Endothelial cell of umbilical vein (primary cell): ENCODE measurements at regions not wholly inside any gene's neighbourhood (a gene's known extent, or its start where the extent isn't known, plus 50 kb on each side); places are given as distances from the start of the nearest gene placed in this dataset.
A peak's percentile ranks its signal among the peaks of the same experiment; 100 is the strongest.

Source experiments
- BruUV-seq: library from RNA; stranded (reverse); fragments of 400-500 nt; replicated peaks from 2 replicates; lab custom pipeline; 2021; lab: Mats Ljungman, UMichigan
- CTCF ChIA-PET: fragments of 300-600, 350-600 bp; sonication (Branson Sonifier 250); formaldehyde crosslinking; loops from one replicate; lab custom pipeline; 2021; ENCODE audit warnings: antibody characterized with exemption, inconsistent platforms; lab: Charles Lee
- POLR2A ChIA-PET: fragments of 300-600, 350-600 bp; sonication (Branson Sonifier 250); formaldehyde crosslinking; loops from one replicate; lab custom pipeline; 2021; ENCODE audit warnings: antibody characterized with exemption, inconsistent platforms; lab: Charles Lee
- DNase-seq: peaks from one replicate; pipeline ENCODE4 v3.0.0-alpha.2; 2011; ENCODE audit warnings: low read depth, low spot score
- FAIRE-seq: peaks from 2 replicates; lab custom pipeline; 2011; peaks lifted over from hg19 to GRCh38; lab: Jason Lieb, UNC
- H2AFZ ChIP-seq: 2 replicates; pipeline ENCODE4 v1.6.0; 2012; ENCODE audit warnings: low read depth, low read length, control low read depth, inconsistent platforms
- H3K27ac ChIP-seq: 2 replicates; pipeline ENCODE4 v1.5.1; 2011; ENCODE audit warnings: low read depth, mild to moderate bottlenecking, control low read depth, low read length, moderate library complexity; ENCODE audit not compliant: insufficient read depth
- H3K27me3 ChIP-seq, 2 experiments: 2 replicates each; pipeline versions ENCODE4 v1.6.0 to v1.6.1; 2011; ENCODE audit warnings: low read length in 2 of 2, mixed read lengths in 1 of 2; ENCODE audit not compliant: control insufficient read depth in 2 of 2, insufficient read depth in 2 of 2
- H3K36me3 ChIP-seq, 2 experiments: 2 replicates in 1 of 2; 3 replicates in 1 of 2; pipeline ENCODE4 v1.5.1; 2011; ENCODE audit warnings: low read length in 2 of 2, mild to moderate bottlenecking in 1 of 2, moderate library complexity in 1 of 2; ENCODE audit not compliant: control insufficient read depth in 2 of 2, insufficient read depth in 2 of 2; ENCODE audit errors: extremely low read depth in 1 of 2
- H3K4me1 ChIP-seq: 3 replicates; pipeline ENCODE4 v1.5.1; 2011; ENCODE audit warnings: mild to moderate bottlenecking, low read length; ENCODE audit not compliant: control insufficient read depth, insufficient read depth; ENCODE audit errors: extremely low read depth
- H3K4me2 ChIP-seq: 2 replicates; pipeline ENCODE4 v1.6.1; 2011; ENCODE audit warnings: low read length, control low read depth, mixed read lengths; ENCODE audit not compliant: insufficient read depth
- H3K4me3 ChIP-seq, 3 experiments: fragments of 200-600 bp in 1 of 3; sonication (generic), shearing (Covaris generic) in 1 of 3; replicated peaks in 1 of 3; 2 replicates each; pipeline ENCODE4 v1.5.1; 2011 to 2016; ENCODE audit warnings: control low read depth in 3 of 3, low read length in 3 of 3, mild to moderate bottlenecking in 2 of 3, inconsistent platforms in 1 of 3, low read depth in 1 of 3, moderate library complexity in 1 of 3; ENCODE audit not compliant: insufficient read depth in 1 of 3
- H3K79me2 ChIP-seq: 2 replicates; pipeline ENCODE4 v1.6.0; 2012; ENCODE audit warnings: low read length, inconsistent platforms; ENCODE audit not compliant: control insufficient read depth, insufficient read depth
- H3K9ac ChIP-seq: replicated peaks from 2 replicates; pipeline ENCODE3; 2011; ENCODE audit warnings: low read length, control low read depth; ENCODE audit not compliant: insufficient read depth; ENCODE audit errors: extremely low read depth
- H3K9me1 ChIP-seq: replicated peaks from 3 replicates; pipeline ENCODE4 v1.6.0; 2011; ENCODE audit warnings: mild to moderate bottlenecking, low read length; ENCODE audit not compliant: control insufficient read depth, insufficient read depth; ENCODE audit errors: extremely low read depth
- H3K9me3 ChIP-seq: replicated peaks from 2 replicates; pipeline ENCODE4 v1.5.1; 2012; ENCODE audit warnings: low read length, inconsistent platforms; ENCODE audit not compliant: control insufficient read depth, insufficient read depth
- H4K20me1 ChIP-seq: replicated peaks from 2 replicates; pipeline ENCODE3; 2011; ENCODE audit warnings: mild to moderate bottlenecking, low read length; ENCODE audit not compliant: control insufficient read depth, insufficient read depth; ENCODE audit errors: extremely low read depth
- EZH2 ChIP-seq: IDR thresholded peaks from 2 replicates; pipeline ENCODE4 v1.6.1; 2012; ENCODE audit warnings: borderline replicate concordance, low read depth, mild to moderate bottlenecking, moderate library complexity, low read length, inconsistent platforms; ENCODE audit not compliant: severe bottlenecking
- FOS ChIP-seq: IDR thresholded peaks from 2 replicates; pipeline ENCODE4 v1.6.1; 2011; ENCODE audit warnings: mild to moderate bottlenecking, low read length, moderate library complexity, borderline replicate concordance; ENCODE audit not compliant: insufficient read depth
- GATA2 ChIP-seq: IDR thresholded peaks from 2 replicates; pipeline ENCODE4 v1.7.0; 2011; ENCODE audit warnings: low read depth, mild to moderate bottlenecking, moderate library complexity, mixed read lengths, low read length; ENCODE audit not compliant: insufficient read length, insufficient read depth
- JUN ChIP-seq: IDR thresholded peaks from 2 replicates; pipeline ENCODE4 v1.6.1; 2011; ENCODE audit warnings: borderline replicate concordance, low read depth; ENCODE audit not compliant: insufficient read length, insufficient read depth
- MAX ChIP-seq: IDR thresholded peaks from 2 replicates; pipeline ENCODE4 v1.6.1; 2011; ENCODE audit not compliant: insufficient read depth, insufficient read length
- MYC ChIP-seq: IDR thresholded peaks from one replicate; pipeline ENCODE4 v1.6.1; 2011; ENCODE audit warnings: mild to moderate bottlenecking, low read depth, low read length
- POLR2A ChIP-seq: IDR thresholded peaks from 2 replicates; pipeline ENCODE4 v1.6.1; 2012; ENCODE audit warnings: low read depth, mild to moderate bottlenecking, control low read depth, low read length
- POLR2AphosphoS5 ChIP-seq: IDR thresholded peaks from 2 replicates; pipeline ENCODE4 v1.6.1; 2012; ENCODE audit warnings: low read depth, mild to moderate bottlenecking, control low read depth, low read length, moderate library complexity; ENCODE audit not compliant: insufficient read depth
- dilution Hi-C: fragments of 300-500 bp; cut with MboI; formaldehyde crosslinking; loops from one replicate; pipeline ENCODE4 v1.15.0; 2019; ENCODE audit warnings: low sequenced_read_pairs; ENCODE audit not compliant: extremely low pct_ligation_motif_present
- intact Hi-C: fragments of 100-400 bp; cut with micrococcal nuclease; formaldehyde crosslinking; loops from one replicate; pipeline ENCODE4 v1.10.0; 2022

GRCh38 chr9:72467766-72468738, 53.4 kb upstream of the TMC1 start:
- intact Hi-C loops (no loop called here), dilution Hi-C loops (no loop called here)
- H3K27me3 ChIP-seq, result no peaks in the 10 kb centered on the region
- FAIRE-seq (no peak), DNase-seq (no peak)
- no peaks in the 10 kb centered on the region for H3K9me1 ChIP-seq
- ChIA-PET POLR2A (no interaction called here), CTCF (no interaction called here)
- no peaks in the 10 kb centered on the region for H3K36me3 ChIP-seq
- H3K4me3 ChIP-seq, result no peak overlapping the region
- H3K9ac ChIP-seq, result no peak overlapping the region
- no peak overlapping the region for H3K4me2 ChIP-seq
- no peaks in the 10 kb centered on the region for H4K20me1 ChIP-seq
- no peaks in the 10 kb centered on the region for H3K9me3 ChIP-seq
- peaks cover 23% of the 10 kb centered on the region for H3K4me1 ChIP-seq
- TF ChIP-seq POLR2AphosphoS5 (no peak), POLR2A (no peak), MAX (no peak), JUN (no peak), EZH2 (no peak)
- H3K79me2 ChIP-seq, result no peaks in the 10 kb centered on the region
- no peak overlapping the region for H3K27ac ChIP-seq
- BruUV-seq, result no TSS peak
- no peak overlapping the region for H2AFZ ChIP-seq

- FAIRE-seq, result peak; percentile 46
- CTCF ChIA-PET, result interaction anchor here (1.0 to 3.0 kb wide), 9 partner anchors 10 to 184 kb away, joined by 3 to 20 read pairs (median 5); no protein-coding TSS in a partner anchor
- H3K9me1 ChIP-seq, result no peaks in the 10 kb centered on the region
- DNase-seq, result peak; percentile 72
- TF ChIP-seq MAX (no peak), JUN (no peak), EZH2 (no peak), POLR2AphosphoS5 (no peak), FOS (peak; percentile 41), GATA2 (no peak), POLR2A (no peak), MYC (no peak)
- no peaks in the 10 kb centered on the region for H3K9me3 ChIP-seq
- no TSS peak for BruUV-seq
- no peaks in the 10 kb centered on the region for H4K20me1 ChIP-seq
- peaks cover 35% of the 10 kb centered on the region for H3K4me1 ChIP-seq
- POLR2A ChIA-PET, result interaction anchor here (2.6 kb wide), 1 partner anchor 100 kb away, joined by 12 read pairs; the partner anchor contains the start of gene ZFAND5
- H2AFZ ChIP-seq, result no peak overlapping the region
- peak overlapping the region; percentile 89 for H3K4me2 ChIP-seq
- H3K36me3 ChIP-seq, result no peaks in the 10 kb centered on the region
- H3K27ac ChIP-seq, result peak overlapping the region; percentile 82
- peak overlapping the region; percentile 81 for H3K9ac ChIP-seq
- no peaks in the 10 kb centered on the region for H3K79me2 ChIP-seq
- dilution Hi-C loops, result no loop called here
- H3K4me3 ChIP-seq, result no peak overlapping the region
- H3K27me3 ChIP-seq, result no peaks in the 10 kb centered on the region
- intact Hi-C loops, result loop anchor here (1.0 kb wide), 5 partner anchors 9 to 100 kb away; partner anchors contain the start of gene ZFAND5
These were observed 55.8 kb upstream of the TMC1 start for GRCh38 chr9:72465593-72465984.
